ENCODE measurements at regions not wholly inside any gene's neighbourhood (a gene's known extent, or its start where the extent isn't known, plus 50 kb on each side); places are given as distances from the start of the nearest gene placed in this dataset.

DNA sequence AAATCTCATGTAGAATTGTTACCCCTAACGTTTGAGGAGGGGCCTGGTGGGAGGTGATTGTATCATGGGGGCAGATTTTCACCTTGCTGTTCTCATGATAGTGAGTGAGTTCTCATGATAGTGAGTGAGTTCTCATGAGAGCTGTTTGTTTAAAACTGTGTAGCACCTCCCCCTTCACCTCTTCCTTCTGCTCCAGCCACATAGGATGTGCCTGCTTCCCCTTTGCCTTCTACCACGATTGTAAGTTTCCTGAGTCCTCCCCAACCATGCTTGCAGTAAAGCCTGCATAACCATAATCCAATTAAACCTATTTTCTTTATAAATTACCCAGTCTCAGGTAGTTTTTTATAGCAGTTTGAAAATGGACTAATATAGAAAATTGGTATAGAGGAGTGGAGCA is 1783.7 kb upstream of the CDH9 start:
- no peak for DNase-seq (ENCODE audit: low spot score in 2 of 2)
- peaks cover 10 to 16% of the 10 kb centered on the region in 2 donors for H3K9me3 ChIP-seq
- no peaks in the 10 kb centered on the region for H3K27me3 ChIP-seq
- intact Hi-C loops (cut with DNase I; ENCODE audit: low total_unique reads), result no loop called here
- no peaks in the 10 kb centered on the region for H3K36me3 ChIP-seq
- no peak for TF ChIP-seq POLR2AphosphoS5 (IDR thresholded peaks at IDR 0.05)
- TF ChIP-seq, protein P1, sequence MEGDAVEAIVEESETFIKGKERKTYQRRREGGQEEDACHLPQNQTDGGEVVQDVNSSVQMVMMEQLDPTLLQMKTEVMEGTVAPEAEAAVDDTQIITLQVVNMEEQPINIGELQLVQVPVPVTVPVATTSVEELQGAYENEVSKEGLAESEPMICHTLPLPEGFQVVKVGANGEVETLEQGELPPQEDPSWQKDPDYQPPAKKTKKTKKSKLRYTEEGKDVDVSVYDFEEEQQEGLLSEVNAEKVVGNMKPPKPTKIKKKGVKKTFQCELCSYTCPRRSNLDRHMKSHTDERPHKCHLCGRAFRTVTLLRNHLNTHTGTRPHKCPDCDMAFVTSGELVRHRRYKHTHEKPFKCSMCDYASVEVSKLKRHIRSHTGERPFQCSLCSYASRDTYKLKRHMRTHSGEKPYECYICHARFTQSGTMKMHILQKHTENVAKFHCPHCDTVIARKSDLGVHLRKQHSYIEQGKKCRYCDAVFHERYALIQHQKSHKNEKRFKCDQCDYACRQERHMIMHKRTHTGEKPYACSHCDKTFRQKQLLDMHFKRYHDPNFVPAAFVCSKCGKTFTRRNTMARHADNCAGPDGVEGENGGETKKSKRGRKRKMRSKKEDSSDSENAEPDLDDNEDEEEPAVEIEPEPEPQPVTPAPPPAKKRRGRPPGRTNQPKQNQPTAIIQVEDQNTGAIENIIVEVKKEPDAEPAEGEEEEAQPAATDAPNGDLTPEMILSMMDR (IDR thresholded peaks at IDR 0.05), result no peak
- TF ChIP-seq POLR2A (IDR thresholded peaks at IDR 0.05), result no peak
- H3K4me3 ChIP-seq, result no peak overlapping the region
- no peak overlapping the region for H3K27ac ChIP-seq
- H3K4me1 ChIP-seq, result no peaks in the 10 kb centered on the region

DNA sequence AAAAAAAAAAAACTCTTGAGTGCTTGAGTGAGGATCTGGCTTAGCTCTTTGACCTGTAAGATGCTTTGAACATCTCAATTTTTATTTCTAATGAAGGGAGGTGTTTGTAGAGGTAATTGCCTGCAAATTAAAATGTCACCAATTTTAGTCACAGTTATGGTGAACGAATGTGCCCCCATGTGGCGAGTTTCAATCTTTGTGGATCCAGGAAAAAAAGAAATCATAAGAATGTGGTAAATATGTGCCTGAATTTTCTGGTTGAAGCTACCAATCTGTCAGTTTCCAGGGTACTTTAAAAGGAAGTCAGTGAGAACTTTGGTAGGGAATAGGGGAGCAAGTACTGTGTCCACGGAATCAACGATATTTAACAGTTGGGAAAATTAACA is 1772.4 kb upstream of the CDH9 start:
- Histone ChIP-seq H3K36me3 (no peaks in the 10 kb centered on the region), H3K4me1 (no peaks in the 10 kb centered on the region), H3K4me3 (no peak overlapping the region), H3K9me3 (peaks cover 9 to 13% of the 10 kb centered on the region in 2 donors), H3K27me3 (no peaks in the 10 kb centered on the region), H3K27ac (no peak overlapping the region)
- DNase-seq (ENCODE audit: low spot score in 2 of 2), result no peak
- intact Hi-C loops (cut with DNase I; ENCODE audit: low total_unique reads), result no loop called here
- no peak for TF ChIP-seq POLR2AphosphoS5 (IDR thresholded peaks at IDR 0.05)
- TF ChIP-seq POLR2A (IDR thresholded peaks at IDR 0.05), result no peak
- TF ChIP-seq, protein P1 (IDR thresholded peaks at IDR 0.05), result no peak

DNA sequence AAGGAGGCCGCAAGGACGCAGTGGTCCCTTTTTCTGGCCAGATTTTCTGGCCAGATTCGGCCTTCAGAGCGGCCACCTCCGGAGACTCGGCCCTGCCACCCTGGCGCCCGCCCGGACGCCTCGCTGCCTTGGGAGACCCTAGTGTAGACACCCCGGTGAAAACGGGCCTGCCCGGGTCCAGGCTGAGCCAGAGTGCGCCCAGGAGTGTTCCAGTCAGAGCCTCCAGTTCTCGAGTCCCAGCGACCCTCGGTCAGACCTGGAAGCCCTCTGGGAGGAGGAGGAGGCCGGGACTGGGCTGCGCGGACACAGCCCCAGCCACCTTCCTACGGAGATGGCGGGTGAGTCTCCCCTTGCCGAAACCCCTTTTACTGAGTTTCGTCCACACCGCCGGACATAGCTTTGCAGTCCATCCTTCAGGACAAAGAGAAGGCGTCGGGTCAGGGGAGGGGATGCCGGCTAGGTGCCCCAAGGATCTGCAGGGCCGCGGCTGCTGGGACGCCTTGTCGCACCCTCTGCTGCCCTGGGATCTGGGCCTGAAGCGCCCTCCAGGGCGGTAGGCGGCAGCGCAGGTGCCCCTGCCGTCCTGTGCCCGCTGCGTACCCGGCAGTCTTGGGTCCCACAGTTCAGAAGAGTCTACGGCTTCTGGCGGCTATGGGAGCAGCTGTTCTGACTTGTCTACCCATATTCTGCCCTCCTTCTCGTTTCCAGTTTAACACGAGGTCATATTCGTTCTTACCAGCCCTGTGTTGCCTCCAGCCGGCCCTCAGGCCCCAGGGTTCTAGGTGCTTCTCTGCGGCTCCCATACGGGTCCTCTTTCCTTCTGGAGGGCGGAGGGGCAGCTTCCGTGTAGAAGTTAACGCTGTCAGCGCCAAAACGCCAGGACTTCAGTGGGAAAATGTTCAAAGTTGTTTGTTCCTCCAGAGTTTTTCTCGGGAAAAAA is 1771.7 kb upstream of the CDH9 start:
- Histone ChIP-seq H3K4me3 (no peak overlapping the region), H3K4me1 (no peaks in the 10 kb centered on the region), H3K27me3 (no peaks in the 10 kb centered on the region), H3K36me3 (no peaks in the 10 kb centered on the region), H3K27ac (no peak overlapping the region), H3K9me3 (peaks cover 9 to 13% of the 10 kb centered on the region in 2 donors)
- DNase-seq (ENCODE audit: low spot score in 2 of 2), result no peak
- TF ChIP-seq, protein P1 (IDR thresholded peaks at IDR 0.05), result no peak
- no peak for TF ChIP-seq POLR2AphosphoS5 (IDR thresholded peaks at IDR 0.05)
- TF ChIP-seq POLR2A (IDR thresholded peaks at IDR 0.05), result no peak
- intact Hi-C loops (cut with DNase I; ENCODE audit: low total_unique reads), result no loop called here

DNA sequence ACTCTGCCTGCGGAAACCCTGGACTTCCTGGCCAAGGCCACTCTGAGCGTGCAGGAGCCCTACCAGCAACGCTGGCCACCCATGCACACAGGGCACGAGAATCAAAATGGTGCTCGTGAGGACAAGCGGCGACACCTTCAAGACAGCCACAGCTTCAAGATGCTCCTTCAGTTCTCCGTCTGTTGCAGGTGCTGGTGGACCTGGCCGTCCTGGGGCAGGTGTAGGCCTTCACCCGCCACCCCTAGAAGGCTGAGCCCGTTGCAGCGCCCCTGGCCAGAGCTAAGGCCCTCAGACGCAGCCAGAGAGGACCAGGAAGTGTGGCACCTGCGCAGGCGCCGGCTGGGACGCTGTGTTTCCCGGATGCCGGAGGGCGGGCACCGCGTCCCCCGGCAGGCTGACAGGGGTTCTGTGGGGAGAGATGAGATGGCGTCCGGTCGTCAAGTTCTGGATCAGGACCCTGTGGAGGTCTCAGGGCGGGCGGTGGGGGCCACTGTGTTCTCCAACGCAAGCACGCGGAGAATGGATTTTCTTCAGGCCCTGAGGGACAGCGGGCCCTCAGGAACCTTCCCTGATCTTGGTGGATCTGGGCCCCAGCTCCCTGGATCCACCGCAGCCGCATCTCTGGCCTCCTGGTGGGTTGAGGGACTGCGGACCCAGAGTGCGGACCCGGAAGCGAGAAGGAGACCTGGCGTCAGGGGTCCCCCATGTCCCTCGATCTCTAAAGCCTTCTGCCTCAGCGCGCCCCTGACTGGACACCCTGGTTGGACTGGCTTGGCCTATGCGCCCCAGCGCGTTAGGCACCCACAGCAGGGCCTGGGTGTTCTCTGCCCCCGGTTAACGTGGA is 1770.8 kb upstream of the CDH9 start:
- Histone ChIP-seq H3K27ac (no peak overlapping the region), H3K27me3 (no peaks in the 10 kb centered on the region), H3K4me1 (no peaks in the 10 kb centered on the region), H3K9me3 (peaks cover 9 to 13% of the 10 kb centered on the region in 2 donors), H3K4me3 (no peak overlapping the region), H3K36me3 (no peaks in the 10 kb centered on the region)
- TF ChIP-seq POLR2AphosphoS5 (IDR thresholded peaks at IDR 0.05) (no peak), POLR2A (IDR thresholded peaks at IDR 0.05) (no peak)
- TF ChIP-seq, protein P1 (IDR thresholded peaks at IDR 0.05), result no peak
- DNase-seq (ENCODE audit: low spot score in 2 of 2), result no peak
- intact Hi-C loops (cut with DNase I; ENCODE audit: low total_unique reads), result no loop called here
